ENCODE measurements at regions not wholly inside any gene's neighbourhood (a gene's known extent, or its start where the extent isn't known, plus 50 kb on each side); places are given as distances from the start of the nearest gene placed in this dataset.

GRCh38 chr10:20714979-20715378 lies 182.1 kb downstream of the NEBL start:
- TF ChIP-seq GATA2 (IDR thresholded peaks at IDR 0.05; ENCODE audit: low read depth, low read length), result no peak
- no peak for TF ChIP-seq GATA3 (IDR thresholded peaks at IDR 0.05; ENCODE audit: low read depth, low read length)

Measured in SH-SY5Y (cell line).